ENCODE measurements at regions not wholly inside any gene's neighbourhood (a gene's known extent, or its start where the extent isn't known, plus 50 kb on each side); places are given as distances from the start of the nearest gene placed in this dataset.

- peaks cover 0 to under 1% (median 0%) of the 10 kb centered on the region in 3 donors for H3K9me3 ChIP-seq (ENCODE audit: control extremely low read depth in 1 of 3, control insufficient read depth in 2 of 3, insufficient read depth in 1 of 3, low read length in 2 of 3)
- peaks cover 8% of the 10 kb centered on the region for H3K9me3 Mint-ChIP-seq (ENCODE audit: insufficient read depth)
- H3K27me3 ChIP-seq (replicated peaks in 1 of 4; ENCODE audit: control extremely low read depth in 1 of 4, control insufficient read depth in 3 of 4, insufficient read depth in 4 of 4, low read length in 3 of 4), result no peaks in the 10 kb centered on the region
- H3K4me1 Mint-ChIP-seq, result no peaks in the 10 kb centered on the region
- no peak overlapping the region for H3K27ac Mint-ChIP-seq
- H2AFZ ChIP-seq (ENCODE audit: insufficient read depth, low read depth, low read length, poor library complexity, severe bottlenecking), result no peak overlapping the region
- no peaks in the 10 kb centered on the region for H3K4me1 ChIP-seq (ENCODE audit: control insufficient read depth in 2 of 2, insufficient read depth in 2 of 2, low read length in 2 of 2)
- H3K27me3 Mint-ChIP-seq, result no peaks in the 10 kb centered on the region
- no peaks in the 10 kb centered on the region for H3K36me3 ChIP-seq (replicated peaks in 1 of 2; ENCODE audit: control extremely low read depth in 1 of 2, control insufficient read depth in 1 of 2, extremely low read depth in 1 of 2, insufficient read depth in 2 of 2, low read length in 1 of 2)
- H3K4me2 ChIP-seq (replicated peaks; ENCODE audit: low read depth, low read length, poor library complexity, severe bottlenecking), result no peak overlapping the region
- H4K20me1 ChIP-seq (ENCODE audit: control insufficient read depth, insufficient read depth, low read length, poor library complexity, severe bottlenecking), result no peaks in the 10 kb centered on the region
- ATAC-seq (ENCODE audit: low read depth), result no peak
- no peaks in the 10 kb centered on the region for H3K79me2 ChIP-seq (ENCODE audit: control insufficient read depth, insufficient read depth, low read length)
- ChIA-PET POLR2A (no interaction called here), CTCF (no interaction called here)
- no peak overlapping the region for H3K27ac ChIP-seq (ENCODE audit: low read length in 2 of 2)
- TF ChIP-seq CTCF (IDR thresholded peaks at IDR 0.05) (no peak), EZH2 (IDR thresholded peaks at IDR 0.05; ENCODE audit: borderline replicate concordance, insufficient read depth, low read depth, low read length, poor library complexity, severe bottlenecking) (no peak)
- intact Hi-C loops (cut with micrococcal nuclease), result no loop called here
- no CpG with 5 or more reads among the region's 2 CpGs for whole genome bisulfite sequencing (ENCODE audit: insufficient coverage)
- H3K9ac ChIP-seq (ENCODE audit: low read length), result no peak overlapping the region
- H3K4me3 ChIP-seq (ENCODE audit: control extremely low read depth in 1 of 5, extremely low read depth in 1 of 5, insufficient read depth in 1 of 5, low read depth in 2 of 5, low read length in 4 of 5), result no peak overlapping the region
- H3K4me3 Mint-ChIP-seq, result no peak overlapping the region
- no peak for DNase-seq
Measured at GRCh38 chr13:82432949-82433348, 1449.3 kb downstream of the SLITRK1 start.

- no peak overlapping the region for H3K27ac ChIP-seq (ENCODE audit: low read length in 2 of 2)
Measured at GRCh38 chr13:82412749-82413148, 1469.5 kb downstream of the SLITRK1 start.

More at GRCh38 chr13:82412749-82413148, 1469.5 kb downstream of the SLITRK1 start:
- Histone ChIP-seq H3K4me2 (replicated peaks; ENCODE audit: low read depth, low read length, poor library complexity, severe bottlenecking) (no peak overlapping the region), H3K36me3 (replicated peaks in 1 of 2; ENCODE audit: control extremely low read depth in 1 of 2, control insufficient read depth in 1 of 2, extremely low read depth in 1 of 2, insufficient read depth in 2 of 2, low read length in 1 of 2) (no peaks in the 10 kb centered on the region), H2AFZ (ENCODE audit: insufficient read depth, low read depth, low read length, poor library complexity, severe bottlenecking) (no peak overlapping the region), H4K20me1 (ENCODE audit: control insufficient read depth, insufficient read depth, low read length, poor library complexity, severe bottlenecking) (no peaks in the 10 kb centered on the region), H3K79me2 (ENCODE audit: control insufficient read depth, insufficient read depth, low read length) (no peaks in the 10 kb centered on the region), H3K4me3 (ENCODE audit: control extremely low read depth in 1 of 5, extremely low read depth in 1 of 5, insufficient read depth in 1 of 5, low read depth in 2 of 5, low read length in 4 of 5) (no peak overlapping the region), H3K4me1 (ENCODE audit: control insufficient read depth in 2 of 2, insufficient read depth in 2 of 2, low read length in 2 of 2) (no peaks in the 10 kb centered on the region), H3K9me3 (ENCODE audit: control extremely low read depth in 1 of 3, control insufficient read depth in 2 of 3, insufficient read depth in 1 of 3, low read length in 2 of 3) (no peaks in the 10 kb centered on the region), H3K9ac (ENCODE audit: low read length) (no peak overlapping the region), H3K27me3 (replicated peaks in 1 of 4; ENCODE audit: control extremely low read depth in 1 of 4, control insufficient read depth in 3 of 4, insufficient read depth in 4 of 4, low read length in 3 of 4) (no peaks in the 10 kb centered on the region)
- peaks cover 4% of the 10 kb centered on the region for H3K9me3 Mint-ChIP-seq (ENCODE audit: insufficient read depth)
- no peak overlapping the region for H3K27ac Mint-ChIP-seq
- intact Hi-C loops (cut with micrococcal nuclease), result no loop called here
- no peaks in the 10 kb centered on the region for H3K27me3 Mint-ChIP-seq
- no peaks in the 10 kb centered on the region for H3K4me1 Mint-ChIP-seq
- H3K4me3 Mint-ChIP-seq, result no peak overlapping the region
- POLR2A ChIA-PET, result no interaction called here
- TF ChIP-seq CTCF (IDR thresholded peaks at IDR 0.05), result no peak
- no peak for TF ChIP-seq EZH2 (IDR thresholded peaks at IDR 0.05; ENCODE audit: borderline replicate concordance, insufficient read depth, low read depth, low read length, poor library complexity, severe bottlenecking)
- CTCF ChIA-PET, result no interaction called here
- no peak for ATAC-seq (ENCODE audit: low read depth)
- no peak for DNase-seq
- 8% methylated on average over 2 of the region's 5 CpGs for WGBS (ENCODE audit: insufficient coverage)
